Transverse colon (tissue), 4 donors: ENCODE measurements at regions not wholly inside any gene's neighbourhood (a gene's known extent, or its start where the extent isn't known, plus 50 kb on each side); places are given as distances from the start of the nearest gene placed in this dataset.

Experiments
- DNase-seq: peaks from one replicate; pipeline ENCODE4 v3.0.0-alpha.2; 2019
- H3K27ac ChIP-seq, 4 donors: fragments of 200-600 bp; sonication (generic); 2 replicates each; pipeline ENCODE4 v1.5.1; 2016 to 2018; ENCODE audit warnings: inconsistent platforms in 4 of 4
- H3K27me3 ChIP-seq: fragments of 200-600 bp; sonication (generic); 2 replicates; pipeline ENCODE4 v1.5.1; 2017; ENCODE audit warnings: inconsistent platforms
- H3K36me3 ChIP-seq, 4 donors: fragments of 200-600 bp; sonication (generic); 2 replicates each; pipeline ENCODE4 v1.5.1; 2017 to 2019; ENCODE audit warnings: inconsistent platforms in 4 of 4
- H3K4me1 ChIP-seq, 4 donors: fragments of 200-600 bp; sonication (generic); 2 replicates each; pipeline ENCODE4 v1.5.1; 2017 to 2020; ENCODE audit warnings: inconsistent platforms in 4 of 4
- H3K4me3 ChIP-seq, 4 donors: fragments of 200-600 bp; sonication (generic); 1 replicate in 1 of 4; 2 replicates in 3 of 4; pipeline versions ENCODE4 v1.5.1 to v1.6.1; 2017 to 2019; ENCODE audit warnings: inconsistent platforms in 4 of 4
- H3K9me3 ChIP-seq, 2 donors: fragments of 200-600 bp; sonication (generic); 2 replicates each; pipeline ENCODE4 v1.5.1; 2017 to 2019; ENCODE audit warnings: inconsistent platforms in 2 of 2
- CTCF ChIP-seq, 5 experiments: fragments of 200-600 bp in 3 of 5; fragments of 450-650 bp in 2 of 5; sonication (generic) in 3 of 5; IDR thresholded peaks; 1 replicate in 2 of 5; 2 replicates in 3 of 5; pipeline ENCODE4 v1.5.1; 2016 to 2017; ENCODE audit warnings: antibody characterized with exemption in 5 of 5, inconsistent platforms in 3 of 5, mild to moderate bottlenecking in 2 of 5, moderate library complexity in 1 of 5
- EP300 ChIP-seq: sonication (generic); formaldehyde crosslinking; IDR thresholded peaks from one replicate; pipeline ENCODE4 v1.6.1; 2017; ENCODE audit warnings: antibody characterized with exemption, low read depth
- POLR2A ChIP-seq: fragments of 450-650 bp; IDR thresholded peaks from one replicate; pipeline ENCODE4 v1.6.1; 2016; ENCODE audit warnings: antibody characterized with exemption, mild to moderate bottlenecking, moderate library complexity
- POLR2AphosphoS5 ChIP-seq, 3 donors: sonication (generic); formaldehyde crosslinking; IDR thresholded peaks; one replicate each; pipeline ENCODE4 v1.6.1; 2016; ENCODE audit warnings: antibody characterized with exemption in 3 of 3
- WGBS, 2 donors: methylation state at CpG; one replicate each; pipeline ENCODE4 v1.1.5; 2018; ENCODE audit warnings: low coverage in 1 of 2; 5-methylcytosine and 5-hydroxymethylcytosine counted together
- in situ Hi-C, 4 donors: fragments of 200-750 bp; cut with MboI; loops; one replicate each; pipeline versions ENCODE4 v1.15.0 to v1.15.1; 2017; ENCODE audit warnings: low sequenced_read_pairs in 3 of 4, low pct_ligation_motif_present in 1 of 4, low pct_unique_long_range_greater_than_20kb in 1 of 4
- intact Hi-C: fragments of 100-400 bp; cut with DNase I; formaldehyde crosslinking; loops from one replicate; pipeline ENCODE4 v1.15.1; 2023; ENCODE audit warnings: low total_unique reads
- small RNA-seq, 4 donors: library from RNA; depleted of rRNA; stranded (forward); fragments of <200 nt; gene quantifications; one replicate each; pipeline ENCODE3, GENCODE V24; 2016

DNA sequence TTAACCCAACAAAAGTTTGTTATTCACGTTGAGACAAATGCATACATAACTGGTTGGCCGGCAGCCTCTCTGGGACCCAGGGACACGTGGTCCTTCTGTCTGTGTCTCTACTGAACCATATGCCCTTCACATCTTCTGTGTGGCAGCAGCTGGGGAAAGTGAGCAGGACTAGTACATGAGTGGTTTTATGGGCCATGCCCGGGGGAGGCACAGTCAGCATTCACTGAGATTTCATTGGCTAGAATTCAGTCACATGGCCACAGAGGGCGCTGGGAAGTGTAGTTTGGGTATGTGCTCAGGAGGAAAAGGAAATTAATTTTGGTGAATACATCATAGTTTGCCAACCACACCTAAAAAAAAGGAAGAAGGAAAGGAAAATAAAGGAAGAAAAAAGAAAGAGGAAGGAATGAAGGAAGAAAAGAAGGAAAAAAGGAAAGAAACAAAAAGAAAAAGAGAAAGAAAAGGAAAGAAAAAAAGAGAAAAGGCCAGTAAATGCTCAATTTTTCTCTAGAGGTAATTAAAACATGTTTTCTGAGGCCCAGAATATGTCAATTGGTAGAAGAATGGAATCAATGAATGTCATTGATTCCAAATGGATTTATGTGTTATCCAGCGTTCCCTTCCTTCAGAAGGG lies 55.9 kb upstream of the KIRREL3 start:
- H3K36me3 ChIP-seq, result no peaks in the 10 kb centered on the region
- no peaks in the 10 kb centered on the region for H3K27me3 ChIP-seq
- no peak overlapping the region for H3K4me3 ChIP-seq
- DNase-seq, result no peak
- H3K4me1 ChIP-seq, result no peaks in the 10 kb centered on the region
- no peaks in the 10 kb centered on the region for H3K9me3 ChIP-seq
- H3K27ac ChIP-seq, result no peak overlapping the region
- in situ Hi-C loops, result no loop called here
- intact Hi-C loops, result no loop called here
- TF ChIP-seq CTCF (IDR thresholded peaks at IDR 0.05) (no peak), POLR2A (no peak), POLR2AphosphoS5 (IDR thresholded peaks at IDR 0.05) (no peak), EP300 (no peak)
- WGBS, 2 donors, result 76 to 86% methylated on average over 1 to 6 of the region's 6 CpGs

GRCh38 chr11:127055236-127055635 lies 54.7 kb upstream of the KIRREL3 start:
- Histone ChIP-seq H3K4me3 (no peak overlapping the region), H3K36me3 (no peaks in the 10 kb centered on the region), H3K4me1 (peaks cover 0 to 8% (median 3%) of the 10 kb centered on the region in 4 donors), H3K27ac (no peak overlapping the region), H3K9me3 (no peaks in the 10 kb centered on the region), H3K27me3 (no peaks in the 10 kb centered on the region)
- no peak for DNase-seq
- 72 to 83% methylated on average over 5 to 6 of the region's 6 CpGs for WGBS, 2 donors
- TF ChIP-seq POLR2A, result no peak
- in situ Hi-C loops, result no loop called here
- intact Hi-C loops, result no loop called here

- no peaks in the 10 kb centered on the region for H3K36me3 ChIP-seq
- H3K27ac ChIP-seq, result no peak overlapping the region
- no peak overlapping the region for H3K4me3 ChIP-seq
- 60% methylated on average over 2 of the region's 2 CpGs; no CpG with 5 or more reads in 1 of the 2 donors for WGBS, 2 donors
- in situ Hi-C loops, result no loop called here
- H3K9me3 ChIP-seq, result no peaks in the 10 kb centered on the region
- intact Hi-C loops, result no loop called here
- no peak for TF ChIP-seq CTCF (IDR thresholded peaks at IDR 0.05)
- TF ChIP-seq POLR2A, result no peak
- no peak for TF ChIP-seq EP300
- TF ChIP-seq POLR2AphosphoS5 (IDR thresholded peaks at IDR 0.05), result no peak
- no peaks in the 10 kb centered on the region for H3K27me3 ChIP-seq
- DNase-seq, result no peak
- peaks cover 3 to 18% (median 11%) of the 10 kb centered on the region in 4 donors for H3K4me1 ChIP-seq
Measured at GRCh38 chr11:127054153-127054552, 53.6 kb upstream of the KIRREL3 start.

DNA sequence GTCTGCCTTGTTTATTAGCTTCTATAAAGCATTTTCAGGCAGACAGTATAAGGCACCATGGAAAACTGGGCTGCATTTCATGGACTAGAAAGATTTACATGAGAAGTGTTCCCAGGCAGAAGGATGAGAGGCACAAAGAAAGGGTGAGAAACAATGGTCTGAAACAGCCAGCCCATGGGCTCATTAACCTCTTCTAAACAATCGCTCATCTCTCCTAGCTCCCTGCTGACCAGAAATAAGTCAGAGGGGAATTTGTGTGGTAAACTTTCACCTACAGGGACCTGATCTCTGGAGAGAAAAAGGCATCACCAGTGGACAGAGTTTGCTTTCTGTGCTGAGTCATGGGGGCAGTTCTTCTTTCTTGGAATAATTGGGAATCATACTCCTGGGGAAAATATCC lies 51.8 kb upstream of the KIRREL3 start:
- Histone ChIP-seq H3K27me3 (no peaks in the 10 kb centered on the region), H3K27ac (no peak overlapping the region), H3K9me3 (no peaks in the 10 kb centered on the region), H3K36me3 (no peaks in the 10 kb centered on the region), H3K4me1 (peaks cover 3 to 25% (median 16%) of the 10 kb centered on the region in 4 donors), H3K4me3 (no peak overlapping the region)
- in situ Hi-C loops, result no loop called here
- intact Hi-C loops, result no loop called here
- no peak for TF ChIP-seq EP300
- TF ChIP-seq POLR2AphosphoS5 (IDR thresholded peaks at IDR 0.05), result no peak
- TF ChIP-seq POLR2A, result no peak
- TF ChIP-seq CTCF (IDR thresholded peaks at IDR 0.05), result no peak
- WGBS, 2 donors, result 77 to 100% methylated on average over 1 of the region's 1 CpG
- no peak for DNase-seq

Small RNA genes in the stretch of these regions (small RNA-seq; reads per million reads assigned to genes)
- 0 reads per million in 4 donors for gene RN7SKP279
